ENCODE measurements at regions not wholly inside any gene's neighbourhood (a gene's known extent, or its start where the extent isn't known, plus 50 kb on each side); places are given as distances from the start of the nearest gene placed in this dataset.
"Not testable (repeated sequence)": the region's sequence is repeated elsewhere in the genome, so short reads cannot be mapped to it uniquely, and the experiment has no call there.

- DNase-seq (ENCODE audit: low spot score), result no peak
Measured at GRCh38 chr7:68756986-68757495, 841.2 kb upstream of the AUTS2 start.

- DNase-seq (ENCODE audit: low spot score), result no peak
Measured at GRCh38 chr7:68760556-68760955, 837.7 kb upstream of the AUTS2 start.

GRCh38 chr7:68767462-68767861 is 830.8 kb upstream of the AUTS2 start:
- no peak for DNase-seq (ENCODE audit: low spot score)

GRCh38 chr7:68770649-68771048 is 827.6 kb upstream of the AUTS2 start:
- no peak for DNase-seq (ENCODE audit: low spot score)

- DNase-seq (ENCODE audit: low spot score), result no peak
Measured at GRCh38 chr7:68776326-68776725, 821.9 kb upstream of the AUTS2 start.

- DNase-seq (ENCODE audit: low spot score), result no peak
Measured at GRCh38 chr7:68783684-68784083, 814.6 kb upstream of the AUTS2 start.

- DNase-seq (ENCODE audit: low spot score), result no peak
Measured at GRCh38 chr7:68785036-68785435, 813.2 kb upstream of the AUTS2 start.

- DNase-seq (ENCODE audit: low spot score), result no peak
Measured at GRCh38 chr7:68787566-68787965, 810.7 kb upstream of the AUTS2 start.

- DNase-seq (ENCODE audit: low spot score), result not testable (repeated sequence)
Measured at GRCh38 chr7:68788529-68788928, 809.7 kb upstream of the AUTS2 start.

- no peak for DNase-seq (ENCODE audit: low spot score)
Measured at GRCh38 chr7:68789597-68789996, 808.7 kb upstream of the AUTS2 start.

GRCh38 chr7:68792351-68792750 is 805.9 kb upstream of the AUTS2 start:
- no peak for DNase-seq (ENCODE audit: low spot score)

- DNase-seq (ENCODE audit: low spot score), result no peak
Measured at GRCh38 chr7:68793513-68793912, 804.8 kb upstream of the AUTS2 start.

GRCh38 chr7:68800316-68800715 is 798.0 kb upstream of the AUTS2 start:
- no peak for DNase-seq (ENCODE audit: low spot score)

GRCh38 chr7:68805159-68805558 is 793.1 kb upstream of the AUTS2 start:
- DNase-seq (ENCODE audit: low spot score), result no peak

- no peak for DNase-seq (ENCODE audit: low spot score)
Measured at GRCh38 chr7:68807666-68808065, 790.6 kb upstream of the AUTS2 start.

GRCh38 chr7:68813551-68814080 is 784.7 kb upstream of the AUTS2 start:
- no peak for DNase-seq (ENCODE audit: low spot score)

GRCh38 chr7:68816491-68816890 is 781.8 kb upstream of the AUTS2 start:
- DNase-seq (ENCODE audit: low spot score), result no peak

- no peak for DNase-seq (ENCODE audit: low spot score)
Measured at GRCh38 chr7:68820321-68820720, 778.0 kb upstream of the AUTS2 start.

- DNase-seq (ENCODE audit: low spot score), result no peak
Measured at GRCh38 chr7:68821846-68822245, 776.4 kb upstream of the AUTS2 start.

- DNase-seq (ENCODE audit: low spot score), result no peak
Measured at GRCh38 chr7:68823996-68824780, 774.1 kb upstream of the AUTS2 start.

GRCh38 chr7:68828575-68828974 is 769.7 kb upstream of the AUTS2 start:
- no peak for DNase-seq (ENCODE audit: low spot score)

GRCh38 chr7:68833422-68833821 is 764.9 kb upstream of the AUTS2 start:
- DNase-seq (ENCODE audit: low spot score), result no peak

- DNase-seq (ENCODE audit: low spot score), result no peak
Measured at GRCh38 chr7:68839014-68839413, 759.3 kb upstream of the AUTS2 start.

GRCh38 chr7:68840991-68841390 is 757.3 kb upstream of the AUTS2 start:
- no peak for DNase-seq (ENCODE audit: low spot score)

All from hematopoietic multipotent progenitor cell treated with erythropoietin and hydrocortisone succinate and interleukin-3 and kit ligand, for 15 days (in vitro differentiated cells).